B cell (primary cell): ENCODE measurements at regions not wholly inside any gene's neighbourhood (a gene's known extent, or its start where the extent isn't known, plus 50 kb on each side); places are given as distances from the start of the nearest gene placed in this dataset.

Experiments
- ATAC-seq: fragments of 200-7000 bp; cut with Tn5 transposase; one replicate; pipeline ENCODE4 v1.10.0; 2021; ENCODE audit warnings: low read depth, mild to moderate bottlenecking, moderate number of reproducible peaks, moderate library complexity
- CTCF ChIA-PET: fragments of 350-600 bp; sonication (Branson Sonifier 250); formaldehyde crosslinking; loops from one replicate; lab custom pipeline; 2021; ENCODE audit warnings: antibody characterized with exemption, inconsistent platforms; lab: Charles Lee
- POLR2A ChIA-PET: fragments of 350-600 bp; sonication (Branson Sonifier 250); formaldehyde crosslinking; loops from one replicate; lab custom pipeline; 2021; ENCODE audit warnings: antibody characterized with exemption; lab: Charles Lee
- DNase-seq: peaks from one replicate; pipeline ENCODE4 v3.0.0; 2013
- H2AFZ ChIP-seq: 2 replicates; pipeline ENCODE4 v1.6.1; 2012; ENCODE audit warnings: mild to moderate bottlenecking, low read depth, low read length; ENCODE audit not compliant: insufficient read depth, poor library complexity, severe bottlenecking
- H3K27ac ChIP-seq, 2 donors: 1 replicate in 1 of 2; 2 replicates in 1 of 2; pipeline ENCODE4 v1.5.1; 2012 to 2013; ENCODE audit warnings: low read length in 2 of 2, mild to moderate bottlenecking in 2 of 2, moderate library complexity in 1 of 2
- H3K27me3 ChIP-seq, 4 experiments: fragments of 200-600 bp in 1 of 4; sonication (generic) in 1 of 4; replicated peaks in 1 of 4; 1 replicate in 2 of 4; 2 replicates in 2 of 4; pipeline versions ENCODE4 v1.6.1 to v1.7.0; 2013 to 2016; ENCODE audit warnings: low read length in 3 of 4, mild to moderate bottlenecking in 2 of 4, mixed read lengths in 1 of 4, moderate library complexity in 1 of 4; ENCODE audit not compliant: insufficient read depth in 4 of 4, control insufficient read depth in 3 of 4; ENCODE audit errors: control extremely low read depth in 1 of 4
- H3K36me3 ChIP-seq, 2 experiments: replicated peaks in 1 of 2; 1 replicate in 1 of 2; 2 replicates in 1 of 2; pipeline versions ENCODE4 v1.6.1 to v1.7.1; 2013; ENCODE audit warnings: low read length in 1 of 2; ENCODE audit not compliant: insufficient read depth in 2 of 2, control insufficient read depth in 1 of 2; ENCODE audit errors: control extremely low read depth in 1 of 2, extremely low read depth in 1 of 2
- H3K4me1 ChIP-seq, 2 donors: fragments of 200-600 bp in 1 of 2; sonication (generic) in 1 of 2; 1 replicate in 1 of 2; 2 replicates in 1 of 2; pipeline versions ENCODE4 v1.5.1 to v1.6.1; 2013 to 2017; ENCODE audit warnings: low read length in 2 of 2; ENCODE audit not compliant: control insufficient read depth in 2 of 2, insufficient read depth in 2 of 2
- H3K4me2 ChIP-seq: replicated peaks from 2 replicates; pipeline ENCODE3; 2012; ENCODE audit warnings: mild to moderate bottlenecking, low read depth, low read length; ENCODE audit not compliant: poor library complexity, severe bottlenecking
- H3K4me3 ChIP-seq, 5 experiments: fragments of 200-600 bp in 1 of 5; sonication (generic) in 1 of 5; 1 replicate in 3 of 5; 2 replicates in 2 of 5; pipeline versions ENCODE4 v1.5.1 to v1.7.0; 2011 to 2016; ENCODE audit warnings: low read length in 4 of 5, mild to moderate bottlenecking in 4 of 5, low read depth in 2 of 5, control low read depth in 1 of 5, moderate library complexity in 1 of 5; ENCODE audit not compliant: insufficient read depth in 1 of 5; ENCODE audit errors: control extremely low read depth in 1 of 5, extremely low read depth in 1 of 5
- H3K79me2 ChIP-seq: fragments of 200-600 bp; sonication (generic); one replicate; pipeline ENCODE4 v1.6.0; 2016; ENCODE audit warnings: low read length; ENCODE audit not compliant: control insufficient read depth, insufficient read depth
- H3K9ac ChIP-seq: fragments of 200-600 bp; sonication (generic); 2 replicates; pipeline ENCODE4 v1.6.1; 2017; ENCODE audit warnings: mild to moderate bottlenecking, low read length, moderate library complexity
- H3K9me3 ChIP-seq, 3 donors: one replicate each; pipeline versions ENCODE4 v1.6.1 to v1.7.1; 2013; ENCODE audit warnings: low read length in 2 of 3; ENCODE audit not compliant: control insufficient read depth in 2 of 3, insufficient read depth in 1 of 3; ENCODE audit errors: control extremely low read depth in 1 of 3
- H4K20me1 ChIP-seq: 2 replicates; pipeline ENCODE4 v1.6.0; 2012; ENCODE audit warnings: mild to moderate bottlenecking, low read length; ENCODE audit not compliant: insufficient read depth, control insufficient read depth, poor library complexity, severe bottlenecking
- H3K27ac Mint-ChIP-seq: one replicate; pipeline ENCODE4 v1.8.0; 2021; ENCODE audit warnings: mixed read lengths
- H3K27me3 Mint-ChIP-seq: one replicate; pipeline ENCODE4 v1.8.0; 2021; ENCODE audit warnings: mixed read lengths
- H3K4me1 Mint-ChIP-seq: one replicate; pipeline ENCODE4 v1.8.0; 2021; ENCODE audit warnings: mixed read lengths
- H3K4me3 Mint-ChIP-seq: one replicate; pipeline ENCODE4 v1.8.0; 2021; ENCODE audit warnings: mixed read lengths
- H3K9me3 Mint-ChIP-seq: one replicate; pipeline ENCODE4 v1.8.0; 2022; ENCODE audit warnings: mixed read lengths; ENCODE audit not compliant: insufficient read depth
- CTCF ChIP-seq: fragments of 200-600 bp; IDR thresholded peaks from one replicate; pipeline ENCODE4 v1.8.0; 2022; ENCODE audit warnings: antibody characterized with exemption, mild to moderate bottlenecking
- EZH2 ChIP-seq: IDR thresholded peaks from 2 replicates; pipeline ENCODE4 v1.6.1; 2012; ENCODE audit warnings: borderline replicate concordance, low read depth, mild to moderate bottlenecking, moderate library complexity, low read length; ENCODE audit not compliant: insufficient read depth, poor library complexity, severe bottlenecking
- WGBS: methylation state at CpG from one replicate; pipeline ENCODE4 v1.1.5; 2013; ENCODE audit warnings: missing lambda C conversion rate; ENCODE audit not compliant: insufficient coverage; 5-methylcytosine and 5-hydroxymethylcytosine counted together
- intact Hi-C: fragments of 100-400 bp; cut with micrococcal nuclease; formaldehyde crosslinking; loops from one replicate; pipeline ENCODE4 v1.10.0; 2022

- H3K27ac ChIP-seq = no peak overlapping the region
- Mint-ChIP-seq H3K4me1 (no peaks in the 10 kb centered on the region), H3K27ac (no peak overlapping the region), H3K9me3 (no peaks in the 10 kb centered on the region), H3K27me3 (no peaks in the 10 kb centered on the region), H3K4me3 (no peak overlapping the region)
- no peaks in the 10 kb centered on the region for H3K79me2 ChIP-seq
- H3K4me3 ChIP-seq = no peak overlapping the region
- H3K27me3 ChIP-seq = no peaks in the 10 kb centered on the region
- no peak overlapping the region for H3K9ac ChIP-seq
- H2AFZ ChIP-seq = no peak overlapping the region
- ChIA-PET POLR2A (no interaction called here), CTCF (no interaction called here)
- H3K4me1 ChIP-seq = no peaks in the 10 kb centered on the region
- H3K4me2 ChIP-seq = no peak overlapping the region
- DNase-seq (no peak), ATAC-seq (no peak)
- WGBS = no CpG with 5 or more reads among the region's 3 CpGs
- no peaks in the 10 kb centered on the region for H4K20me1 ChIP-seq
- TF ChIP-seq CTCF = no peak
- TF ChIP-seq EZH2 = no peak
- no peaks in the 10 kb centered on the region for H3K36me3 ChIP-seq
- H3K9me3 ChIP-seq = no peaks in the 10 kb centered on the region
- intact Hi-C loops = no loop called here
Measured at GRCh38 chr6:50600280-50600679, 113.0 kb upstream of the TFAP2D start.

DNA sequence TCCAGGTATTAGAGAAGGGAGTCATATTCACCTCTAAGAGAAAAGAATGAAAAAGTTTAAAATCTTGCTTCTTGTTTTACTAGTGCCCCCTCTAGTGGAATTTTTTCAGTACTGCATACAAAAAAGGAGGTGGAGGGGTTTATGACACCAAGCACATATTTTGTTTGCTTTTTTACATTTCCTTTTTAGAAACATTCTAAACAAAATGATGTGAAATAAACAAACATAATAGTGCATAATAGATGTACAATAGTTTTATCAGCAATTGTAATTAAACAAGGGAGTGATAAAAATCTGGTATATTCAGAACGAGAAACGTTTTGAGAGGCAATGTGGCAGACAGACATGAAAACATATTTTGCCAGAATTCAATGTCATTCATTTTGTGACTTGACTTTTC is 111.0 kb upstream of the TFAP2D start:
- Histone ChIP-seq H3K27ac (no peak overlapping the region), H3K4me3 (no peak overlapping the region), H3K9me3 (no peaks in the 10 kb centered on the region), H3K4me1 (no peaks in the 10 kb centered on the region), H2AFZ (no peak overlapping the region), H3K9ac (no peak overlapping the region), H3K79me2 (no peaks in the 10 kb centered on the region), H4K20me1 (no peaks in the 10 kb centered on the region), H3K4me2 (no peak overlapping the region), H3K27me3 (no peaks in the 10 kb centered on the region), H3K36me3 (no peaks in the 10 kb centered on the region)
- H3K9me3 Mint-ChIP-seq = no peaks in the 10 kb centered on the region
- no CpG with 5 or more reads among the region's 2 CpGs for WGBS
- H3K4me1 Mint-ChIP-seq = no peaks in the 10 kb centered on the region
- POLR2A ChIA-PET = no interaction called here
- CTCF ChIA-PET = no interaction called here
- ATAC-seq (no peak), DNase-seq (peak; percentile 12)
- intact Hi-C loops = no loop called here
- H3K27me3 Mint-ChIP-seq = no peaks in the 10 kb centered on the region
- no peak overlapping the region for H3K27ac Mint-ChIP-seq
- TF ChIP-seq CTCF (peak; percentile 89), EZH2 (no peak)
- no peak overlapping the region for H3K4me3 Mint-ChIP-seq
